ENCODE measurements at regions not wholly inside any gene's neighbourhood (a gene's known extent, or its start where the extent isn't known, plus 50 kb on each side); places are given as distances from the start of the nearest gene placed in this dataset.

GRCh38 chr13:44103429-44104196 is 223.9 kb downstream of the LACC1 start:
- peaks cover 0 to 50% (median 8%) of the 10 kb centered on the region in 4 donors for H3K4me1 ChIP-seq
- no peaks in the 10 kb centered on the region for H3K9me3 ChIP-seq
- peak overlapping the region in 3 of 4 donors; percentile 34 to 83 (median 77) for H3K27ac ChIP-seq
- no peak overlapping the region for H3K4me3 ChIP-seq
- H3K27me3 ChIP-seq: no peaks in the 10 kb centered on the region
- TF ChIP-seq POLR2A (IDR thresholded peaks at IDR 0.05): no peak
- H3K36me3 ChIP-seq: no peaks in the 10 kb centered on the region
- DNase-seq: no peak

GRCh38 chr13:44104197-44104490 is 224.4 kb downstream of the LACC1 start:
- no peak for DNase-seq
- Histone ChIP-seq H3K36me3 (no peaks in the 10 kb centered on the region), H3K4me3 (no peak overlapping the region), H3K4me1 (peaks cover 0 to 55% (median 8%) of the 10 kb centered on the region in 4 donors), H3K27ac (peak overlapping the region in 3 of 4 donors; percentile 34 to 83 (median 77)), H3K27me3 (no peaks in the 10 kb centered on the region), H3K9me3 (no peaks in the 10 kb centered on the region)
- TF ChIP-seq POLR2A (IDR thresholded peaks at IDR 0.05) (no peak), CTCF (IDR thresholded peaks at IDR 0.05) (no peak)

GRCh38 chr13:44104969-44105368 is 225.3 kb downstream of the LACC1 start:
- Histone ChIP-seq H3K27me3 (no peaks in the 10 kb centered on the region), H3K36me3 (no peaks in the 10 kb centered on the region), H3K9me3 (no peaks in the 10 kb centered on the region), H3K27ac (peak overlapping the region in 2 of 4 donors; percentile 77 to 83), H3K4me3 (no peak overlapping the region), H3K4me1 (peaks cover 0 to 62% (median 8%) of the 10 kb centered on the region in 4 donors)
- DNase-seq: peak in 1 of 3 donors; percentile 88
- no peak for TF ChIP-seq POLR2A (IDR thresholded peaks at IDR 0.05)
- no peak for TF ChIP-seq CTCF (IDR thresholded peaks at IDR 0.05)

- Histone ChIP-seq H3K4me3 (peak overlapping the region in 2 of 4 donors; percentile 12 to 26), H3K9me3 (no peaks in the 10 kb centered on the region), H3K27me3 (no peaks in the 10 kb centered on the region), H3K36me3 (no peaks in the 10 kb centered on the region), H3K4me1 (peaks cover 0 to 62% (median 9%) of the 10 kb centered on the region in 4 donors), H3K27ac (peak overlapping the region in 3 of 4 donors; percentile 41 to 83 (median 77))
- TF ChIP-seq CTCF (IDR thresholded peaks at IDR 0.05) (no peak), POLR2A (IDR thresholded peaks at IDR 0.05) (no peak)
- DNase-seq: no peak
These were observed 226.8 kb downstream of the LACC1 start for GRCh38 chr13:44106266-44107152.

GRCh38 chr13:44107357-44108121 is 227.8 kb downstream of the LACC1 start:
- Histone ChIP-seq H3K27me3 (no peaks in the 10 kb centered on the region), H3K36me3 (no peaks in the 10 kb centered on the region), H3K27ac (peak overlapping the region in 3 of 4 donors; percentile 41 to 83 (median 77)), H3K9me3 (no peaks in the 10 kb centered on the region), H3K4me1 (peaks cover 0 to 55% (median 9%) of the 10 kb centered on the region in 4 donors), H3K4me3 (peak overlapping the region in 2 of 4 donors; percentile 12 to 26)
- TF ChIP-seq POLR2A (IDR thresholded peaks at IDR 0.05) (peak; percentile 55 to 77), CTCF (IDR thresholded peaks at IDR 0.05) (no peak)
- peak in 2 of 3 donors; percentile 71 to 77 for DNase-seq
